ENCODE measurements at regions not wholly inside any gene's neighbourhood (a gene's known extent, or its start where the extent isn't known, plus 50 kb on each side); places are given as distances from the start of the nearest gene placed in this dataset.
A peak's percentile ranks its signal among the peaks of the same experiment; 100 is the strongest.

DNA sequence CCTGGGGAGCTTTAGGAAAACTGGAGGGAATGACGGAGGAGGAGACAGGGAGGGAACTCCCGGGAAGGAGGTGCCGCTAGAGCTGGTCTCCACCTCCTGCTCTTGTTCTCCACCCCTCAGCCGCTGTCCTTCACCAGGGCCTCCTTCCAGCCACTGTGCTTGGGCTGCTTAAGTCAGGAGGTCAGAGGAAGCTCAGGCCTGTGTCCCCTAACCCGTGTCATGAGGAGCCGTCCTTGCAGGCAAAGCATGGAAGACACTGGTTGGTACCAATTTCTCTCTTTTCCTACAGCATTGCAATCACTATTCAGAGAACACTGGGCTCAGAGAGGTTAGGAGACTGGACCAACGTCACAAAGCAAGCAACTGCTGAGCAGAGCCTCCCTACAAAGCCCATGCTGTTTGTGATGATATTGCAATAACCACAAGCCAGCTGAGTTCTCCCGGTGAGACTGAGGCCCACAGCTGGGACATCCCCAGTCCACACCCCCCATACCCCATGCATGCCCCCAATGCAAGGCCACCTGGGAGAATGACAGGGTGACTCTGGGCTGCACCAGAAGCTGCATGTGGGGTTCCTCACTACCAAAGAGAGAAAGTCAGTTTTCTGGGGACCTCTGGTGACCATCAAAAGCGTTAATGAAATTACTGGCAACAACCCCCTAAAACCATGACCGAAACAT is 427.5 kb downstream of the NPHP4 start:
- no peak for DNase-seq

GRCh38 chr1:5563861-5564577 is 428.2 kb downstream of the NPHP4 start:
- DNase-seq = no peak

- DNase-seq = no peak
These were observed 429.5 kb downstream of the NPHP4 start for GRCh38 chr1:5562769-5563168.

- DNase-seq = no peak
These were observed 429.9 kb downstream of the NPHP4 start for GRCh38 chr1:5562331-5562730.

DNA sequence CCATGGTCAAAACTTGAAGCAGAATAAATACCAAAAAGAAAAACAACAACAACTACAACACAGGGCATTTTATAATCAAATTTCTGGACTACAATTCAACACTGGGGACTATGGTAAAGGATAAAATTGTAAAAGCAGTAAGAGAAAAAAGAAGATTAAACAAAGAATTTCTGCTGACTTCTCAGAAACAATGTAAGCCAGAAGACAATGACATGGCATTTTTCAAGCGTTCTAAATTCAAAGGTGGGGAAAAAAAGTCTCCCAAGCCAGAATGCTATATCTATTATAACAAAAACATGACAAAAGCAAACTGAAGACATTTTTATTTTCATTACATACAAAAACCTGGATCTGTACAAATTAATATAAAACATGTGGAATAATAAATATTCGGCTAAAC is 433.1 kb downstream of the NPHP4 start:
- no peak for DNase-seq

GRCh38 chr1:5555853-5556252 is 436.4 kb downstream of the NPHP4 start:
- no peak for DNase-seq

DNA sequence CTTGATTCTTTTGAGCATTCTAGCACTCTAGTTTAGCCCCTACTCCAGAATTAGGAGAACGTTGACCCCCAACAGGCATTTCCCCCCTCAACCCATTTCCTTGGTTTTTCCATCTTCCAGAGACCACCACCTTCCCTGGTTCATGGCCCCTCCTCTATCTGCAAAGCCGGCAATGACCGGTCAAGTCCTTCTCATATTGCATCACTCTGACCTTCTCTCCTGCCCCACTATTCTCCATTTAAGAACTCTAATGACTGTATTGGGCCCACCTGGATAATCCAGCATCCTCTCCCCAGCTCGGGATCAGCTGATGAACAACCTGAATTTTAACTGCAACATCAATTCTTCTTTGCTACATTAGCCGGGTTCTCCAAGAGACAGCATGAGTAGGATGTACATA is 437.4 kb downstream of the NPHP4 start:
- DNase-seq = no peak

DNA sequence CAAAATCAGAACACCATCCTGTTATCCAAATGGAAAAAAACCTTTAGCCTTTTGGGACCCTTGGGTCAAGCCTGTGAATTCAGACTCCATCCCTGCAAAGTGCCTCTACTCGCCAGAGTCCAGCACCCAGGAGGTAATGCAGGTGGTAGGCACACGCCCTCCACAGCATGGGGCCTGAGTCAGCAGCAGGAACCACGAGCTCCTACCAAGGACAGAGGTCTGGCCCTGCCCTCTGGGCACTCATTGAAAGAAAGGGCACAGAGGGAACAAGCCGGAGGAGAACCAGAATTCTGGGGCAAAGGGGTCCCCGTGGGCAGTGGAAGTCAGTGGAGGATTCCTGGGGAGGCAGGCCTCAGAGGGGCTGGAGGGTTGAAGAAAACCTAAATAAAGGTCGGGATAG is 438.1 kb downstream of the NPHP4 start:
- DNase-seq = no peak

- DNase-seq = no peak
These were observed 439.3 kb downstream of the NPHP4 start for GRCh38 chr1:5552787-5553484.

GRCh38 chr1:5551274-5551975 is 440.8 kb downstream of the NPHP4 start:
- DNase-seq = peak; percentile 15

- no peak for DNase-seq
These were observed 444.0 kb downstream of the NPHP4 start for GRCh38 chr1:5548266-5548665.

GRCh38 chr1:5543235-5543634 is 449.0 kb downstream of the NPHP4 start:
- DNase-seq = no peak

GRCh38 chr1:5532811-5533210 is 459.4 kb downstream of the NPHP4 start:
- DNase-seq = no peak

GRCh38 chr1:5526822-5527551 is 465.2 kb downstream of the NPHP4 start:
- DNase-seq = no peak

DNA sequence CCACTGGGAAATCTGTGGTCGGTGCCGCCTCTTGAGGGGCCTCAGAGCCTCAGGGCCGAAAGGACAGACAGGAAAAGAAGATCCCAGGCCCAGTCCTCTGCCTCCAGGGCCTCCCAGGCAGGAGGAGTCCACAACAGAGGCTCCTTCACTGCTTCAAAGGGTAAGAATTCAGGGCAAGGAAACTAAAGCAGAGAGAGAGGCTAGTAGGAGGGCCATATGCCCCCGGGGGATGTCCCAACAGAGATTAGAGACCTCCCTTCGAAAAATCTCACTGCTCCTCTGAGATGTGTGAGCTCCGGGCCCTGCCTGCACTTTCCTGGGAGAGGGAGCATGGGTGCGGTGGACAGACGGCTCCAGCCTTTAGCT is 465.9 kb downstream of the NPHP4 start:
- no peak for DNase-seq

DNA sequence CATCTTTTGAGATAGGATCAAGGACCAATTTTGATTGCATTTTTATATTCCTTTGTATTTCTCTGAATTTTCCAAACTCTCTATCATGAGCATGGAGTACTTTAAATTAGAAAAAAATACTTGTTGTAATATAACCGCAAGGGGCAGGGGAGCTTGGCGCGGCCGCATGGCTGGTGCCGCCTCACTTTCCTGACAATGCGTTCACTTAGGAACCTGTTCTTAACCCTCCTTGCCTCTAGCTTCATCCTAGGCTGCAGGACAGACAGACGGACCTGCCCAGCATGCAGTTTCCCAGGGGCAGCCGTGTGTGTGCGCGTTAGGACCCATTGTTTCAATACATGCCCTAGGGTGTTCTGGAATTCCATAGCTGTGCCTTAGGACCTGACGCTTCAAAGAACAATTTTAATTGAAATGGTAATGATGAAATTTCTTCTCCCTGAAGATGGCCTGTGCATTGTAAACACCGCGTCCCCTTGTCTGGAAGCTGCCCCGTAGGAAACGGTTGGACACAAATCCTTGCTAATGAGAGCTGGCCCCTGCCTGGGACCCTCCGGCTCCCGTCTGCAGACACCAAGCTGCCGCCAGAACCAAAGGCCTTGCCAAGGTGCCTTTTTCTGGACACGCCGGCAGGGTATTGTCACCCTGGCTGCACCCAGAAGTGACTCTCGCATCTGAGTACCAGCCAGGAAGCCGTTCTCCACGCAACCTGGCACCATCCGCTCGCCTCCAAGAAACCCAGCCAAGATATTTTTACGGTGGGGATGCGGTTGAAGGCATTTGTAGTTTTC is 466.4 kb downstream of the NPHP4 start:
- DNase-seq = no peak

DNA sequence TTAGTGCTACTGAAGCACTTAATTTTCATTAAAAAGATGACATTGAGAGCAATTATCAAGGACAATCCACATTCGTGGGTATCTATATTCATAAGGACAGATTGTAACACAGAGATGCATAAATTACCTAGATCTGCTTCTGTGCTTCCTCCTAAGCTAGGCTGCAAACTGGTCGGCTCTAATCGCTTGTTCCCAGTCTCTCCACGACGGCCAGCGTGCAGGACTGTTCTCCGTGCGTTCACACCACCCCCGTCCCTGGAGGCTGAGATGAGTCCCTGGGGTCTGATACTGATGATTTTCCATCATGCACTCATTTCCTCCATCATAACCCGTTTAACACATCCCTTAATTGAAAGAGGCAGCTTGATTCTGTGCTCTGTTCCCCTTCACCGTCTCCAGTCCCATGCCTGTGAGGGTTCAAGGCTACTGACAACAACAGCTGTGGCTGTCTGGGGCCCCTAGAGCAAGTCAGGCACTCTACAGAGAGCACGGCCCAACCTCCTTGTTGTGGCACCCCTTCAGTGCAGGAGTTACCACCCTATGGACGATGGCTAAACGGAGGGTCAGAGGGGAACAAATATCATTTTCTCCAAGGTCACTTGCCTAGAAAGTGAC is 469.6 kb downstream of the NPHP4 start:
- no peak for DNase-seq

DNA sequence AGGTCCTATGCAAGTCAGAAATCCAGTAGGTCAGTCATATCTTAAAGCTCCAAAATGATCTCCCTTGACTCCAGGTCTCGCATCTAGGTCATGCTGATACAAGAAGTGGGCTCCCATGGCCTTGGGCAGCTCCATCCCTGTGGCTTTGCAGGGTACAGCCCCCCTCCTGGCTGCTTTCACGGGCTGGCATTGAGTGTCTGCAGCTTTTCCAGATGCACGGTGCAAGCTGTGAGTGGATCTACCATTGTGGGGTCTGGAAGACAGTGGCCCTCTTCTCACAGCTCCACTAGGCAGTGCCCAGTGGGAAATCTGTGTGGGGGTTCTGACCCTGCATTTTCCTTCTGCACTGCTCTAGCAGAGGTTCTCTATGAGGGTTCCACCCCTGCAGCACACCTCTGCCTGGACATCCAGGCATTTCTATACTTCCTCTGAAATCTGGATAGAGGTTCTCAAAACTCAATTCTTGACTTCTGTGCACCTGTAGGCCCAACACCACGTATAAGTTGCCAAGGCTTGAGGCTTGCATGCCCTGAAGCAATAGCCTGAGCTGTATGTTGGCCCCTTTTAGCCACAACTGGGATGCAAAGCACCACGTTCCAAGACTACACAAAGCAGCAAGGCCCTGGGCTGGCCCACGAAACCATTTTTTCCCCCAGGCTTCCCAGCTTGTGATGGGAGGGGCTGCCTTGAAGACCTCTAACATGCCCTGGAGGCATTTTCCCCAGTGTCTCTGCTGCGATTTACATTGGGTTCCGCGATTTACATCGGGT is 472.7 kb downstream of the NPHP4 start:
- DNase-seq = no peak

- DNase-seq = no peak
These were observed 475.5 kb downstream of the NPHP4 start for GRCh38 chr1:5516756-5517155.

DNA sequence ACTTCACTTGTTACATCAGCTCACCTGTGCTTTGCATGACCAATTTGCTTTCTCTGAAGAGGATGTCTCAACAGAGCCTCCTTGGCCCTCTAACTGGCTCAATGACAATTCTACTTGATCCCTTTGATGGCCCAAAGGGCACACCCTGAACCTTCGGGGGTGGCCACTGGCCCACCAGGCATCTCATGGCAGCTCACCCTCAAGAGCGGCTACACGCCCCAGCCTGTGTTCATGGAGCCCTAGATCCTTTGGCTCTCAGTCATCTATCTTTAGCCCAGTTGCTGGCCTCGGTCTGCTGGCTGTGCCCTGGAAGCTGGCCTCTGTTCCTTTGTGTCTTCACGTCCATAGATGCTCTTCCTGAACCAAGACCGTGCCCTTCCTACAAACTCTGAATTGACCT is 476.7 kb downstream of the NPHP4 start:
- DNase-seq = no peak

Measured in GF-D8 (cell line).